Activated naive CD8-positive, alpha-beta T cell (primary cell): ENCODE measurements at regions not wholly inside any gene's neighbourhood (a gene's known extent, or its start where the extent isn't known, plus 50 kb on each side); places are given as distances from the start of the nearest gene placed in this dataset.
"Not testable (repeated sequence)": the region's sequence is repeated elsewhere in the genome, so short reads cannot be mapped to it uniquely, and the experiment has no call there.

Source experiments
- H3K27ac Mint-ChIP-seq: one replicate; pipeline ENCODE4 v1.8.0; 2021; ENCODE audit warnings: mixed read lengths
- H3K27me3 Mint-ChIP-seq: one replicate; pipeline ENCODE4 v1.8.0; 2021; ENCODE audit warnings: mixed read lengths
- H3K36me3 Mint-ChIP-seq: one replicate; pipeline ENCODE4 v1.8.0; 2021; ENCODE audit warnings: mixed read lengths
- H3K4me1 Mint-ChIP-seq: one replicate; pipeline ENCODE4 v1.8.0; 2021; ENCODE audit warnings: low read depth, mixed read lengths
- H3K4me3 Mint-ChIP-seq: one replicate; pipeline ENCODE4 v1.8.0; 2021; ENCODE audit warnings: mild to moderate bottlenecking, mixed read lengths
- H3K9me3 Mint-ChIP-seq: one replicate; pipeline ENCODE4 v1.8.0; 2021; ENCODE audit warnings: low read depth, mixed read lengths

- Mint-ChIP-seq H3K4me3 (no peak overlapping the region), H3K4me1 (no peaks in the 10 kb centered on the region), H3K27ac (no peak overlapping the region), H3K36me3 (no peaks in the 10 kb centered on the region), H3K27me3 (no peaks in the 10 kb centered on the region), H3K9me3 (no peaks in the 10 kb centered on the region)
Observed at GRCh38 chr6:67073938-67074337, 1366.9 kb upstream of the EYS start.

GRCh38 chr6:67068781-67069180 lies 1361.8 kb upstream of the EYS start:
- Mint-ChIP-seq H3K27ac (no peak overlapping the region), H3K27me3 (no peaks in the 10 kb centered on the region), H3K4me3 (no peak overlapping the region), H3K36me3 (no peaks in the 10 kb centered on the region), H3K4me1 (no peaks in the 10 kb centered on the region), H3K9me3 (peaks cover 6% of the 10 kb centered on the region)

DNA sequence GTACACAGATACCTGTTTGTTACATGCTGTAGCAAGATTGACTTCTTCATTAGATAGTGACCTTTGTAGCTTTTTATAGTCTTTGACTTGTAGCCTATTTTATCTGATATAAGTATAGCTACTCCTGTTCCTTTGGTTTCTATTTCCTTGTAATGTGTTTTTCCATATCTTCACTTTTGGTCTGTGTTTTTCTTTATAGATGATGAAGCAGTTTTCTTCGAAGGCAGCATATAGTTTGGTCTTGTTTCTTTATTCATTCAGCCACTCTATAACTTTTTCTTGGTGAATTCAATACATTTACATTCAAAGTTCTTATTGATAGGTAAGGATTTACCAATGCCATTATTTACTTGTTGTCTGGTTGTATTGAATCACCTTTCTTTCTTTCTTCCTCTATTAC lies 1357.3 kb upstream of the EYS start:
- H3K9me3 Mint-ChIP-seq = peaks cover 13% of the 10 kb centered on the region
- no peak overlapping the region for H3K4me3 Mint-ChIP-seq
- no peaks in the 10 kb centered on the region for H3K4me1 Mint-ChIP-seq
- H3K27me3 Mint-ChIP-seq = no peaks in the 10 kb centered on the region
- no peaks in the 10 kb centered on the region for H3K36me3 Mint-ChIP-seq
- no peak overlapping the region for H3K27ac Mint-ChIP-seq

GRCh38 chr6:67047996-67048395 lies 1341.0 kb upstream of the EYS start:
- Mint-ChIP-seq H3K4me1 (no peaks in the 10 kb centered on the region), H3K27ac (no peak overlapping the region), H3K27me3 (no peaks in the 10 kb centered on the region), H3K9me3 (no peaks in the 10 kb centered on the region), H3K36me3 (no peaks in the 10 kb centered on the region), H3K4me3 (no peak overlapping the region)

DNA sequence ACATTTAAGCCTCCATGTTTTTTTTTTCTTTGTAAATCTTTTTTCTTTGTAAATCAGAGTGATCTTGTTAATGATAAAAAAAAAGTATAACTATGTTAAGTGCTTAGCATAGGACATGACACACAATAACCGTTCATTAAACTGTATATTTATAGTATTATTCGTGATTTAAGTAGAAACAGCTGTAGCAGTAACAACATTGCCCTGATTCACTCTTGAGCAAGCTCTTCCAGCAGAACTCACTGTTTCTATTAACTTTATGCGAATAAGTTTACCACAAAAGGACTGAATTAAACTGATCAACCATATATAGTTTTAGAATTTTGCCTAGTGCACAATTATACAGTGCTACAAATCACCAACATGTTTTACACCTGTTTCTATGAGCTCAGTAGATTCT lies 1338.0 kb upstream of the EYS start:
- H3K36me3 Mint-ChIP-seq = no peaks in the 10 kb centered on the region
- H3K27ac Mint-ChIP-seq = no peak overlapping the region
- H3K27me3 Mint-ChIP-seq = no peaks in the 10 kb centered on the region
- H3K4me1 Mint-ChIP-seq = no peaks in the 10 kb centered on the region
- no peak overlapping the region for H3K4me3 Mint-ChIP-seq
- no peaks in the 10 kb centered on the region for H3K9me3 Mint-ChIP-seq

DNA sequence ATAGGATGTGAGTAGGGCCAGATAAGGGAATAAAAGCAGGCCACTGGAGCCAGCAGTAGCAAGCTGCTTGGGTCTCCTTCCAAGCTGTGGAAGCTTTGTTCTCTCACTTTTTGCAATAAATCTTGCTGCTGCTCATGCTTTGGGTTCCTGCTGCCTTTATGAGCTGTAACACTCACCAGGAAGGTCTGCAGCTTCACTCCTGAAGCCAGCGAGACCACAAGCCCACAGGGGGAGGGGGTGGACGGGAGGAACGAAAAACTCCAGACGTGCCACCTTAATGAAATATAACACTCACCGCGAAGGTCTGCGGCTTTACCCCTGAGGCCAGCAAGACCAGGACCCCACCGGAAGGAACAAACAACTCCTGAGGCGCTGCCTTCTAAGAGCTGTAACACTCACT lies 1324.4 kb upstream of the EYS start:
- H3K9me3 Mint-ChIP-seq = peaks cover 18% of the 10 kb centered on the region
- H3K27ac Mint-ChIP-seq = no peak overlapping the region
- H3K4me1 Mint-ChIP-seq = no peaks in the 10 kb centered on the region
- no peaks in the 10 kb centered on the region for H3K27me3 Mint-ChIP-seq
- H3K4me3 Mint-ChIP-seq = no peak overlapping the region
- H3K36me3 Mint-ChIP-seq = no peaks in the 10 kb centered on the region

- Mint-ChIP-seq H3K4me3 (no peak overlapping the region), H3K4me1 (no peaks in the 10 kb centered on the region), H3K27me3 (no peaks in the 10 kb centered on the region), H3K9me3 (peaks cover 18% of the 10 kb centered on the region), H3K27ac (no peak overlapping the region), H3K36me3 (no peaks in the 10 kb centered on the region)
Observed at GRCh38 chr6:67030861-67031260, 1323.8 kb upstream of the EYS start.

DNA sequence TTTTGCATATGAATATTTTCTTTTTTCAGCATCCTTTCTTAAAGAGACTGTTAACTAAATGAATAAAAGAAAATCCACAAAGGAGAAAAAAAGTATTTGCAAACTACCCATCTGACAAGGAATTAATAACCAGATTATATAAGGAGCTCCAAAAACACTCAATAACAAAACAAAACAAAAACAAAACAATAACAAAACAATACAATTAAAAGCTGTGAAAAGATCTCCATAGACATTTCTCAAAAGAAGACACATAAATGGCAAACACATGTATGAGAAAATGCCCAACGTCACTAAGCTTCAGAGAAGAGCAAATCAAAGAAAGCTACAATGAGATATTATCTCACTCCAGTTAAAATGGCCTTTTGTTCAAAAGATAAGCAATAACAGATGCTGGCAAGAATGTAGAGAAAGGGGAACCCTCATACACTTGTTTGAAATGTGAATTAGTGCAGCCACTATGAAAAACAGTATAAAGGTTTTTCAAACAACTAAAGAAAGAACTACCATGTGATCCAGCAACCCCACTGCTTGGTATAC lies 1310.0 kb upstream of the EYS start:
- Mint-ChIP-seq H3K36me3 (no peaks in the 10 kb centered on the region), H3K27me3 (no peaks in the 10 kb centered on the region), H3K4me1 (no peaks in the 10 kb centered on the region), H3K27ac (no peak overlapping the region), H3K9me3 (peaks cover 18% of the 10 kb centered on the region), H3K4me3 (no peak overlapping the region)

- Mint-ChIP-seq H3K27me3 (no peaks in the 10 kb centered on the region), H3K36me3 (no peaks in the 10 kb centered on the region), H3K9me3 (peaks cover 18% of the 10 kb centered on the region), H3K4me1 (no peaks in the 10 kb centered on the region), H3K4me3 (no peak overlapping the region), H3K27ac (no peak overlapping the region)
Observed at GRCh38 chr6:67011441-67011840, 1304.4 kb upstream of the EYS start.

DNA sequence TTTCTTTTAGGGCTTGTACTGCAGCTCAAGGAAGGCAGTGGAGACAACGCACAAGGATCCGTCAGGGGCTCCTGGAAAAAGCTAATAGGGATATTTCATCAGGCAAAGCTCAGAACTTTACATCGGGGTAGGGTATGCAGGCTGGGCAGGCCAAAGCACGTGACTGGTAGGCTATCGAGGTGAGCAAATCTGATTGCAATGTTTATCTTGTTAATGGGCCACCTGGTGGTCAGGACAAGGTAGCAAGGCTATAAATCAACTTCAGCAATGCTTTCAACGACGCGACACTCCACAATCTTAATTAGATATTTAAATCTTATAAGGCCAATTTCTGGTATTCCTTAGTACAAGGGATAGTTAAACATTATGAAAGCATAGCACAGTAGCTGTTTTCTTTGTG lies 1302.8 kb upstream of the EYS start:
- Mint-ChIP-seq H3K4me3 (no peak overlapping the region), H3K36me3 (no peaks in the 10 kb centered on the region), H3K27me3 (no peaks in the 10 kb centered on the region), H3K9me3 (peaks cover 20% of the 10 kb centered on the region), H3K4me1 (no peaks in the 10 kb centered on the region), H3K27ac (no peak overlapping the region)

DNA sequence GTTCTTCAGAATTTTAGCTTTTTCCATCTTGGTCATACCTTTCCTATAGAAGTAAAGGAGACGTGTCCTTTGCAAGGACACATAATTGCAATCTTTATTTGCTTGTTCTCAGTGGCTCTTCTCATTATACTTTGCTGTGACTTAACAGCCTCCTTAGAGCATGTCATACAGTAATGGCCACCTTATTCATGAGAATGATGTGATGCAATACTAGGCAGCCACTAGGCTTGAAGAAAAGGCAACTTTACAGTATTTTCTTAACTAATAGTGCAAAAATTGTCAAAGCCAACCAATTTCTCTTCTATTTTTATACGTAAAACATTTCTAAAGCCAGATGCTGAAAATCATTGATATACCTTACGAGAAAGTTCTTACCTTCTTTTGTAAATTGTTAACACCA lies 1296.8 kb upstream of the EYS start:
- no peaks in the 10 kb centered on the region for H3K36me3 Mint-ChIP-seq
- H3K27me3 Mint-ChIP-seq = no peaks in the 10 kb centered on the region
- no peaks in the 10 kb centered on the region for H3K4me1 Mint-ChIP-seq
- H3K9me3 Mint-ChIP-seq = peaks cover 15% of the 10 kb centered on the region
- H3K27ac Mint-ChIP-seq = no peak overlapping the region
- H3K4me3 Mint-ChIP-seq = no peak overlapping the region

- H3K9me3 Mint-ChIP-seq = peaks cover 15% of the 10 kb centered on the region
- no peak overlapping the region for H3K27ac Mint-ChIP-seq
- no peaks in the 10 kb centered on the region for H3K36me3 Mint-ChIP-seq
- H3K4me1 Mint-ChIP-seq = no peaks in the 10 kb centered on the region
- no peaks in the 10 kb centered on the region for H3K27me3 Mint-ChIP-seq
- no peak overlapping the region for H3K4me3 Mint-ChIP-seq
Observed at GRCh38 chr6:67000121-67000520, 1293.1 kb upstream of the EYS start.

- not testable (repeated sequence) for H3K36me3 Mint-ChIP-seq, H3K27ac Mint-ChIP-seq, H3K4me3 Mint-ChIP-seq, H3K27me3 Mint-ChIP-seq, H3K4me1 Mint-ChIP-seq
- H3K9me3 Mint-ChIP-seq = peaks cover 15% of the 10 kb centered on the region
Observed at GRCh38 chr6:66997579-66997978, 1290.6 kb upstream of the EYS start.

DNA sequence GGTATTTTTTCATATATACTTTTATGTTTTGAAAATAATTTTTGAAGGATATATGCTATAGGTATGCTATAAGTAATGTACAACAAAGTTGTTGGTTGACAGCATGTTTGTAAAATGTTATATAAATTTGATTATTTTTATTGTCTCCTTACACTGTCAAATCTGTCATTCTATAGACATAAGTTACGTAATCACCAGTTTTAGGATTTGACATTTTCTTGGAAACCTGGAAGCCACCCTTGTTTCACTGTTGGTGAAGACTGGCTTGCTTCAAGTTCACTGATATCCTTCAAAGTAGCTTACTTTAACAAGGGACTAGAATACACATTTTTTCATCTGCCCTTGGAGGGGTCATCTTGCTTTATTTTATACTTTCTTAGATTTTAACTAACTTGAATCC lies 1288.6 kb upstream of the EYS start:
- Mint-ChIP-seq H3K9me3 (peaks cover 8% of the 10 kb centered on the region), H3K27ac (no peak overlapping the region), H3K36me3 (no peaks in the 10 kb centered on the region), H3K4me3 (no peak overlapping the region), H3K4me1 (no peaks in the 10 kb centered on the region), H3K27me3 (no peaks in the 10 kb centered on the region)

- H3K36me3 Mint-ChIP-seq, H3K27ac Mint-ChIP-seq, H3K4me1 Mint-ChIP-seq, H3K27me3 Mint-ChIP-seq, H3K4me3 Mint-ChIP-seq, H3K9me3 Mint-ChIP-seq: not testable (repeated sequence)
Observed at GRCh38 chr6:66993708-66994107, 1286.7 kb upstream of the EYS start.

DNA sequence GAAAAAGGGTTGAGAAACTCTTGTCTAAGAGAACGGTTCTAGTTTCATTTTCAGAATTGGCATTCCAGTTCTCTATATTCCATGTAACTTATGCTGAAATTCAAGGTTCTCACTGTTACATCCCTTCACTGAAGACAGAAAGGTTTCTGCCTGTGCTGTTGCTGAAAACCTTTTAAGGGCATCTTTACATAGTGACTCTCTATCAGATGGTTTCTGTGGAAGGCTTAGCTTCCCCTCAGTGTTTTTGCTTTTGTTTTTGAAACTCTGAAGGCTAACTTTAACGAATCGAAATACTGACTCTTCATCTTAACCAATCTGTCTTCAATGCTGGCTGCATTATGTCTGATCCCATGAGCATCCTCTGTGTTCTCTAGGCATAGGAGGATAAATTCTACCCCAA lies 1286.2 kb upstream of the EYS start:
- Mint-ChIP-seq H3K4me1 (no peaks in the 10 kb centered on the region), H3K36me3 (no peaks in the 10 kb centered on the region), H3K4me3 (no peak overlapping the region), H3K27ac (no peak overlapping the region), H3K27me3 (no peaks in the 10 kb centered on the region), H3K9me3 (peaks cover 3% of the 10 kb centered on the region)

GRCh38 chr6:66992660-66993059 lies 1285.6 kb upstream of the EYS start:
- Mint-ChIP-seq H3K27ac (no peak overlapping the region), H3K4me3 (no peak overlapping the region), H3K9me3 (peaks cover 5% of the 10 kb centered on the region), H3K36me3 (no peaks in the 10 kb centered on the region), H3K27me3 (no peaks in the 10 kb centered on the region), H3K4me1 (no peaks in the 10 kb centered on the region)
